ENCODE measurements at regions not wholly inside any gene's neighbourhood (a gene's known extent, or its start where the extent isn't known, plus 50 kb on each side); places are given as distances from the start of the nearest gene placed in this dataset.
"Not testable (repeated sequence)": the region's sequence is repeated elsewhere in the genome, so short reads cannot be mapped to it uniquely, and the experiment has no call there.

GRCh38 chr4:124854968-124855367, 142.4 kb upstream of the ANKRD50 start:
- Mint-ChIP-seq H3K4me3 (no peak overlapping the region), H3K9me3 (peaks cover 2 to 31% (median 11%) of the 10 kb centered on the region in 6 donors), H3K4me1 (no peaks in the 10 kb centered on the region), H3K27ac (no peak overlapping the region), H3K27me3 (ENCODE audit: low read depth in 3 of 3) (no peaks in the 10 kb centered on the region), H3K36me3 (no peaks in the 10 kb centered on the region)
- DNase-seq: no peak

GRCh38 chr4:124851741-124852140, 139.2 kb upstream of the ANKRD50 start:
- Mint-ChIP-seq H3K4me1 (no peaks in the 10 kb centered on the region), H3K9me3 (peaks cover 2 to 16% (median 7%) of the 10 kb centered on the region in 6 donors), H3K27me3 (ENCODE audit: low read depth in 3 of 3) (no peaks in the 10 kb centered on the region), H3K4me3 (no peak overlapping the region), H3K36me3 (no peaks in the 10 kb centered on the region), H3K27ac (no peak overlapping the region)
- DNase-seq: no peak

GRCh38 chr4:124846306-124846705, 133.8 kb upstream of the ANKRD50 start:
- no peak overlapping the region for H3K27ac Mint-ChIP-seq
- no peaks in the 10 kb centered on the region for H3K4me1 Mint-ChIP-seq

GRCh38 chr4:124839786-124840390, 127.4 kb upstream of the ANKRD50 start:
- no peaks in the 10 kb centered on the region for H3K36me3 Mint-ChIP-seq
- no peaks in the 10 kb centered on the region for H3K4me1 Mint-ChIP-seq
- no peak overlapping the region for H3K4me3 Mint-ChIP-seq
- peaks cover 0 to 4% (median 2%) of the 10 kb centered on the region in 3 donors for H3K27me3 Mint-ChIP-seq (ENCODE audit: low read depth in 3 of 3)
- no peak overlapping the region for H3K27ac Mint-ChIP-seq
- no peak for DNase-seq
- peaks cover 19 to 62% (median 41%) of the 10 kb centered on the region in 6 donors for H3K9me3 Mint-ChIP-seq

More at GRCh38 chr4:124846306-124846705, 133.8 kb upstream of the ANKRD50 start:
- peaks cover 5 to 28% (median 16%) of the 10 kb centered on the region in 6 donors for H3K9me3 Mint-ChIP-seq
- H3K4me3 Mint-ChIP-seq: no peak overlapping the region
- H3K36me3 Mint-ChIP-seq: no peaks in the 10 kb centered on the region
- H3K27me3 Mint-ChIP-seq (ENCODE audit: low read depth in 3 of 3): peaks cover 0 to 2% (median 0%) of the 10 kb centered on the region in 3 donors
- DNase-seq: no peak

DNA sequence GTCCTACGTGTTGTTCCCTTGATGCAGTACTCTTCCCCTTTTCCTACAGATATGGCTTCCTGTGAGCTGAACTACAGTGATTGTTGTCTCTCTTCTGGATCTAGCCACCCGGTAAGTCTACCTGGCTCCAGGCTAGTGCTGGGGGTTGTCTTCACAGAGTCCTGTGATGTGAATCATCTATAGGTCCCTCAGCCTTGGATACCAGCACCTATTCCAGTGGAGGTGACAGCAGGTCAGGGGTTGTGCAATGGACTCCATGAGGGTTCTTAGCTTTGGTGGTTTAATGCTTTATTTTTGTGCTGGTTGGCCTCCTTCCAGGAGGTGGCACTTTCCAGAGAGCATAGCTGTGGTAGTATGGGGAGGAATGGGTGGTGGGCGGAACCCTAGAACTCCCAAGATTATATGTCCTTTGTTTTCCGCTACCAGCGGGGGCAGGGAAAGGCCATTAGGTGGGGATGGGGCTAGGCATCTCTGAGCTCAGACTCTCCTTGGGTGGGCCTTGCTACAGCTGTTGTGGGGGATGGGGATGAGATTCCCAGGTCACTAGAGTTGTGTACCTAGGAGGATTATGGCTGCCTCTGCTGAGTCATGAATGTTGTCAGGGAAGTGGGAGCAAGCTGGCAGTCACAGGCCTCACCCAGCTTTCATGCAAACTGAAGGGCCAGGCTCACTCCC, 121.4 kb upstream of the ANKRD50 start:
- Mint-ChIP-seq H3K36me3 (no peaks in the 10 kb centered on the region), H3K4me3 (no peak overlapping the region), H3K27ac (no peak overlapping the region), H3K4me1 (no peaks in the 10 kb centered on the region), H3K9me3 (peaks cover 13 to 37% (median 19%) of the 10 kb centered on the region in 6 donors), H3K27me3 (ENCODE audit: low read depth in 3 of 3) (peaks cover 0 to 3% (median 1%) of the 10 kb centered on the region in 3 donors)
- no peak for DNase-seq

DNA sequence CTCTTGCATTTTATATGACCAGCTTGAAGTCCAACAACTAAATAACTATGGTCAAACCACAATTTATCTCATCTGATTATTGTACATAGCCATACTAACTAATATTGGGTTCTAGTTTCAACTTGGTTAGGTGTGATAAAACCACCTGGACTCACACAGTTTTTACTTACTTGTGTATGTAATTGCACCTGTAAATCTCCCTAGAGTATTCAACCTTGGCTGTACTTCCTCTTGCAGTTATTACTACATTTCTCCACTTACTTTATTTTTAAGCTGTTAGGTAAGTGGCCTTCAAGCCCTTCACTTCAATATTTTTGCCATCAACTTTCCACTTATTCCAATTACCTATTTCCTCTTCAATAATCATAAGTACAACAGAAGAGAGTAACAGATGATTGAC, 115.8 kb upstream of the ANKRD50 start:
- Mint-ChIP-seq H3K9me3 (peaks cover 0 to 16% (median 4%) of the 10 kb centered on the region in 6 donors), H3K36me3 (no peaks in the 10 kb centered on the region), H3K4me1 (no peaks in the 10 kb centered on the region), H3K27me3 (ENCODE audit: low read depth in 3 of 3) (peaks cover 0 to 2% (median 0%) of the 10 kb centered on the region in 3 donors), H3K27ac (no peak overlapping the region), H3K4me3 (no peak overlapping the region)
- DNase-seq: no peak

- H3K36me3 Mint-ChIP-seq: peaks cover 0 to 3% (median 0%) of the 10 kb centered on the region in 3 donors
- H3K4me1 Mint-ChIP-seq: no peaks in the 10 kb centered on the region
- no peak overlapping the region for H3K4me3 Mint-ChIP-seq
- no peak overlapping the region for H3K27ac Mint-ChIP-seq
- DNase-seq: no peak
- no peaks in the 10 kb centered on the region for H3K27me3 Mint-ChIP-seq (ENCODE audit: low read depth in 3 of 3)
- peaks cover 3 to 26% (median 11%) of the 10 kb centered on the region in 6 donors for H3K9me3 Mint-ChIP-seq
These were observed 105.0 kb upstream of the ANKRD50 start for GRCh38 chr4:124817531-124817930.

DNA sequence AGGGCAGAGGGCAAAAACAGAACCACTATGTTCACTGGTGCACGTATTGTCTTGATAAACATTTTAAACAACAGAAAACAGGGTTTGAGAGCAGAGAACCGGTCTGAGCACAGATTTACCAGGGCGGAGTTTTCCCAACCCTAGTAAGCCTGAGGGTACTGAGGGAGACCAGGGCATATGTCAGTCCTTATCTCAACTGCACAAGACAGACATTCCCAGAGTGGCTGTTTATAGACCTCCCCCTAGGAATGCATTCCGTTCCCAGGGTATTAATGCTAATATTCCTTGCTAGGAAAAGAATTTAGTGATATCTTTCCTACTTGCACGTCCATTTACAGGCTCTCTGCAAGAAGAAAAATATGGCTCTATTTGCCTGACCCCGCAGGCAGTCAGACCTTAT, 99.7 kb upstream of the ANKRD50 start:
- not testable (repeated sequence) for H3K4me1 Mint-ChIP-seq; DNase-seq; H3K36me3 Mint-ChIP-seq; H3K27ac Mint-ChIP-seq; H3K4me3 Mint-ChIP-seq; H3K27me3 Mint-ChIP-seq (ENCODE audit: low read depth in 3 of 3)
- H3K9me3 Mint-ChIP-seq: peaks cover 8 to 34% (median 17%) of the 10 kb centered on the region in 6 donors

DNA sequence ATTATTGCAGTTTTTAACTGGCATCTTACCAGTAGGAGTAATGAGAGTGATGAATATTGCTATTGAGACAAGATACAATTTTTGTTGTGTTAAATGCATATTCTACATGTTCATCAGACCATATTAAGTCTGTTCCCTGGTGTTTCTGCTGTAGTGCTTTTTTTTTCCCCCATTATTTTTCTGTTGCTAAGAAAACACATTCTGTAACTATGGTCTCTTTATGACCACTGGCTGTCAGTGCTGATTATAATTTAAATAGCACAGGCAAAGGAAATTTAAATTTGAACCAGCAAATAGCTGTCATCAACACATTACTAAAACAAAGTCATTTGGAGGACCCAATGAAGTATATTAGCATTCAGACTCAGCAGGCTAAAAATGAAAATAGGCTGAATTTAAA, 98.3 kb upstream of the ANKRD50 start:
- no peak for DNase-seq
- Mint-ChIP-seq H3K27me3 (ENCODE audit: low read depth in 3 of 3) (peaks cover 0 to 2% (median 0%) of the 10 kb centered on the region in 3 donors), H3K4me1 (no peaks in the 10 kb centered on the region), H3K4me3 (no peak overlapping the region), H3K36me3 (no peaks in the 10 kb centered on the region), H3K27ac (no peak overlapping the region), H3K9me3 (peaks cover 6 to 28% (median 15%) of the 10 kb centered on the region in 6 donors)

- no peak for DNase-seq
- H3K4me3 Mint-ChIP-seq: no peak overlapping the region
These were observed 94.9 kb upstream of the ANKRD50 start for GRCh38 chr4:124807421-124807820.

GRCh38 chr4:124806403-124806802, 93.9 kb upstream of the ANKRD50 start:
- Mint-ChIP-seq H3K9me3 (peaks cover under 1 to 28% (median 10%) of the 10 kb centered on the region in 6 donors), H3K27me3 (ENCODE audit: low read depth in 3 of 3) (peaks cover 0 to 2% (median 0%) of the 10 kb centered on the region in 3 donors), H3K4me3 (no peak overlapping the region), H3K27ac (no peak overlapping the region), H3K4me1 (no peaks in the 10 kb centered on the region), H3K36me3 (no peaks in the 10 kb centered on the region)
- no peak for DNase-seq

More at GRCh38 chr4:124807421-124807820, 94.9 kb upstream of the ANKRD50 start:
- Mint-ChIP-seq H3K9me3 (peaks cover 6 to 32% (median 17%) of the 10 kb centered on the region in 6 donors), H3K27ac (no peak overlapping the region), H3K36me3 (no peaks in the 10 kb centered on the region), H3K27me3 (ENCODE audit: low read depth in 3 of 3) (peaks cover 0 to 2% (median 0%) of the 10 kb centered on the region in 3 donors), H3K4me1 (no peaks in the 10 kb centered on the region)

DNA sequence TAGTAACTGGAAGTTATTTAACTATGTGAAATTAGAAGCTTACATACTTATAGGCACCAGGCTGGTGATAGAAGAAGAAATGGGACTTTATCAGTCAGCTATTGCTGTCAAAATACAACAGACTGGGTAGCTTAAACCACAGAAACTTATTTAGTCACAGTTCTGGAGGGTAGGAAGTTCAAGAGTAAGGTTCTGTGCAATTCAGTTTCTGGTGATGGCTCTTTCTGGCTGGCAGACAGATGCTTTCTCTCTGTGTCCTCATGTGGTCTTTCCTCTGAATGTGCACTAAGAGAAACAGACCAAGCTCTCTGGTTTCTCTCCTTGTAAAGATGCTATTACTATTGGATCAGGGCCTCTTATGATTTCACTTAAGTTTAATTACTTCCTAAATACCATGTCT, 92.1 kb upstream of the ANKRD50 start:
- Mint-ChIP-seq H3K4me1 (no peaks in the 10 kb centered on the region), H3K4me3 (no peak overlapping the region), H3K36me3 (no peaks in the 10 kb centered on the region), H3K9me3 (peaks cover 0 to 28% (median 9%) of the 10 kb centered on the region in 6 donors), H3K27me3 (ENCODE audit: low read depth in 3 of 3) (peaks cover 0 to 2% (median 0%) of the 10 kb centered on the region in 3 donors), H3K27ac (no peak overlapping the region)
- DNase-seq: no peak

DNA sequence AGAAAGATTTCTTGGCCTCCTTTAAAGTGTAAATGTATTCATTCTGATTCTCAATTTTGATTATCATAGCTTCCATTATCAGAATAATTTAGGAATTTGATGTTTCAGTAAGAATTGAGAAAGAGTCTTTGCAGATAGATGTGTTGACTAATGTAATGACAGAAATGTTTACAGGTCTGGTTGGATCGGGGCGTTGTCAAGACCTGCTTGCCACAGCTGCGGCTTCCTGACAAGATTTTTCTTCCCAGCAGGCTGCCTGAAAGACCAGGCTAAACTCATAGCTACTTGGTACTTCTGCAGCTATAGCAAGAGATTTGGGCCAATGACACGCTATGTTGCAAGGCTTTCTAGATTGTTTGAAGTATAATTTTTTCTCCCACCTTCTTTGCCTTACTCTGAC, 91.5 kb upstream of the ANKRD50 start:
- Mint-ChIP-seq H3K27ac (no peak overlapping the region), H3K27me3 (ENCODE audit: low read depth in 3 of 3) (peaks cover 0 to 2% (median 0%) of the 10 kb centered on the region in 3 donors)

DNA sequence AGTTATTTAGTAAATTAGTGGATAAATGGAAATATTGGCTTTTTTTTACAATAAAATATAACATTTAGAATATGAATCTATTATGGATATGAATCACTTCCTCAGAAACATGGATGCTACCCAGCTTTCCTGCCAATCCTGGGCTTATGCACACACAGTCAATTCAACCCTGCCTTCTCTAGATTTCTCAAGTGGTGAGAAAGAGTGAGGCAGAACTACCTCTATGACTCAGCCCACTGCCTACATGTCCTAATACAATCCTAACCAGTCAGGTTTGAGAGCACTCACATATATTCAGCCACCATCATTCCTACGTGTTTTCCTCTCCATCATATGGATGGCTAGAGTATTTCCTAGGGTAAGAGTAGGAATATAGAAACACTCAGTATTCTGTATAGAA, 91.1 kb upstream of the ANKRD50 start:
- H3K9me3 Mint-ChIP-seq: peaks cover 0 to 28% (median 10%) of the 10 kb centered on the region in 6 donors
- peaks cover 0 to 2% (median 0%) of the 10 kb centered on the region in 3 donors for H3K27me3 Mint-ChIP-seq (ENCODE audit: low read depth in 3 of 3)
- no peaks in the 10 kb centered on the region for H3K4me1 Mint-ChIP-seq
- H3K36me3 Mint-ChIP-seq: no peaks in the 10 kb centered on the region
- H3K4me3 Mint-ChIP-seq: no peak overlapping the region
- DNase-seq: no peak
- H3K27ac Mint-ChIP-seq: no peak overlapping the region

More for the DNA sequence above, 91.5 kb upstream of the ANKRD50 start:
- Mint-ChIP-seq H3K36me3 (no peaks in the 10 kb centered on the region), H3K4me3 (no peak overlapping the region), H3K9me3 (peaks cover 0 to 28% (median 10%) of the 10 kb centered on the region in 6 donors), H3K4me1 (no peaks in the 10 kb centered on the region)
- DNase-seq: no peak

Data from immature natural killer cell (primary cell).